Smooth muscle cell (in vitro differentiated cells): ENCODE measurements at regions not wholly inside any gene's neighbourhood (a gene's known extent, or its start where the extent isn't known, plus 50 kb on each side); places are given as distances from the start of the nearest gene placed in this dataset.

Source experiments
- DNase-seq: peaks from one replicate; lab custom pipeline; 2025; ENCODE audit not compliant: unreplicated experiment; lab: John Stamatoyannopoulos, UW
- H2AFZ ChIP-seq: fragments of 200-600 bp; sonication (generic); 2 replicates; pipeline ENCODE4 v1.6.0; 2016; ENCODE audit warnings: antibody characterized with exemption, low read depth, mild to moderate bottlenecking
- H3F3A ChIP-seq: fragments of 200-600 bp; sonication (generic); 2 replicates; pipeline ENCODE4 v1.6.0; 2017; ENCODE audit warnings: antibody characterized with exemption, low read depth
- H3K27ac ChIP-seq: fragments of 200-600 bp; sonication (generic); 2 replicates; pipeline ENCODE4 v1.5.1; 2016; ENCODE audit warnings: low read depth, mild to moderate bottlenecking
- H3K27me3 ChIP-seq: fragments of 200-600 bp; sonication (generic); 2 replicates; pipeline ENCODE4 v1.6.1; 2016; ENCODE audit warnings: low read depth, mild to moderate bottlenecking
- H3K36me3 ChIP-seq: fragments of 200-600 bp; sonication (generic); 2 replicates; pipeline ENCODE4 v1.5.1; 2016; ENCODE audit warnings: low read depth
- H3K4me1 ChIP-seq: fragments of 200-600 bp; sonication (generic); 2 replicates; pipeline ENCODE4 v1.5.1; 2016; ENCODE audit warnings: low read depth
- H3K4me2 ChIP-seq: fragments of 200-600 bp; sonication (generic); 2 replicates; pipeline ENCODE4 v1.6.0; 2016; ENCODE audit warnings: mild to moderate bottlenecking
- H3K4me3 ChIP-seq: fragments of 200-600 bp; sonication (generic); 2 replicates; pipeline ENCODE4 v1.5.1; 2016; ENCODE audit warnings: mild to moderate bottlenecking
- H3K79me2 ChIP-seq: fragments of 200-600 bp; sonication (generic); 2 replicates; pipeline ENCODE4 v1.6.0; 2016; ENCODE audit warnings: low read depth, mild to moderate bottlenecking
- H3K9ac ChIP-seq: fragments of 200-600 bp; sonication (generic); 2 replicates; pipeline ENCODE4 v1.6.0; 2016; ENCODE audit warnings: low read depth
- H3K9me3 ChIP-seq: fragments of 200-600 bp; sonication (generic); replicated peaks from 2 replicates; pipeline ENCODE4 v1.5.1; 2016; ENCODE audit warnings: low read depth
- H4K20me1 ChIP-seq: fragments of 200-600 bp; sonication (generic); 2 replicates; pipeline ENCODE4 v1.6.0; 2016; ENCODE audit warnings: low read depth
- WGBS: methylation state at CpG from one replicate; pipeline ENCODE4 v1.1.7; 2016; ENCODE audit warnings: low lambda C conversion rate; 5-methylcytosine and 5-hydroxymethylcytosine counted together
- TF ChIP-seq, protein P1 (sequence below): fragments of 200-600 bp; sonication (generic); IDR thresholded peaks from 2 replicates; pipeline ENCODE4 v1.5.1; 2017; ENCODE audit warnings: borderline replicate concordance, mild to moderate bottlenecking, antibody characterized with exemption; ENCODE audit not compliant: insufficient read depth, poor library complexity, severe bottlenecking

DNA sequence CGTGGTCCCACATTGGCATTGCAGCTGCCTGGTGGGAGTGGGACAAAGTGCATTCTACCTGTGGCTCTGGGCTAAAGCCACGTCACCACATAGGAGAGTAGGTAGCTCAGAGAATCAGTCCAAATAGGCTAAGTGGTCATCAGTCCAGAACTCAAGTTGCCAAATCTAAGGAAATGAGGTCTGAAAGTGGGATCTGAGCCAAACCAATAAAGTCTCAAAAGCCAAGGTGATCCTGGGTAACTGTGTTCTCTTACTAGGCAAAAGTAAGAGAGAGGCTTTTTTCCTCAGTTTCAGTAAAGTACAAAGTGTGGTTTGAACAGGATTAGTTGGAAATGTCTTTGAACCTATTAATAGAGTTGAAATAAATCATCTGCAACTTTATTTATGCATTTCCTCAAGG, 68.6 kb upstream of the CNKSR3 start:
- no peaks in the 10 kb centered on the region for H3K27me3 ChIP-seq
- no peak for DNase-seq
- H3K4me1 ChIP-seq = no peaks in the 10 kb centered on the region
- no peak overlapping the region for H3K9ac ChIP-seq
- 90% methylated on average over 2 of the region's 2 CpGs for WGBS
- no peak overlapping the region for H3K4me3 ChIP-seq
- no peaks in the 10 kb centered on the region for H4K20me1 ChIP-seq
- H3K9me3 ChIP-seq = no peaks in the 10 kb centered on the region
- no peak overlapping the region for H3K27ac ChIP-seq
- H3K79me2 ChIP-seq = no peaks in the 10 kb centered on the region
- H3K4me2 ChIP-seq = no peak overlapping the region
- H2AFZ ChIP-seq = no peak overlapping the region
- peaks cover 4% of the 10 kb centered on the region for H3K36me3 ChIP-seq
- TF ChIP-seq, protein P1, sequence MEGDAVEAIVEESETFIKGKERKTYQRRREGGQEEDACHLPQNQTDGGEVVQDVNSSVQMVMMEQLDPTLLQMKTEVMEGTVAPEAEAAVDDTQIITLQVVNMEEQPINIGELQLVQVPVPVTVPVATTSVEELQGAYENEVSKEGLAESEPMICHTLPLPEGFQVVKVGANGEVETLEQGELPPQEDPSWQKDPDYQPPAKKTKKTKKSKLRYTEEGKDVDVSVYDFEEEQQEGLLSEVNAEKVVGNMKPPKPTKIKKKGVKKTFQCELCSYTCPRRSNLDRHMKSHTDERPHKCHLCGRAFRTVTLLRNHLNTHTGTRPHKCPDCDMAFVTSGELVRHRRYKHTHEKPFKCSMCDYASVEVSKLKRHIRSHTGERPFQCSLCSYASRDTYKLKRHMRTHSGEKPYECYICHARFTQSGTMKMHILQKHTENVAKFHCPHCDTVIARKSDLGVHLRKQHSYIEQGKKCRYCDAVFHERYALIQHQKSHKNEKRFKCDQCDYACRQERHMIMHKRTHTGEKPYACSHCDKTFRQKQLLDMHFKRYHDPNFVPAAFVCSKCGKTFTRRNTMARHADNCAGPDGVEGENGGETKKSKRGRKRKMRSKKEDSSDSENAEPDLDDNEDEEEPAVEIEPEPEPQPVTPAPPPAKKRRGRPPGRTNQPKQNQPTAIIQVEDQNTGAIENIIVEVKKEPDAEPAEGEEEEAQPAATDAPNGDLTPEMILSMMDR = no peak
- no peaks in the 10 kb centered on the region for H3F3A ChIP-seq

DNA sequence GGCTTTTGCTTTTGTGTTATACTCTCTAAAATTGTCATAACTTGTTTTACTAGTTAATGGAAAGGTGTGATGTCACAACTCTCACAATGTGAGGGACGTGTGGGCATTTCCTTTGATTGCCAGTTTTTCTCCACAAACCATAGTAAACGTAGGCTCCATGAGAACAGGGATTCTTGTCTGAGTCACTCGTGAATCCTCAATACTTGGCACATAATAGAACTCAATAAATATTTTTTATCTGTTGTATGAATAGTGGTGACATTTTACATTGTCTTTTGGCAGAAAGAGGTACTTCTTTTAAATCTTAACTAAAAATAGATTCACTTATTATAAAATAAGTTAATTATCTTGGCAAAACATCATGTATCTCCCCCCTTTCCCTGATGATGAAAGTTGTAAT, 69.0 kb upstream of the CNKSR3 start:
- H4K20me1 ChIP-seq = no peaks in the 10 kb centered on the region
- no peaks in the 10 kb centered on the region for H3K79me2 ChIP-seq
- H3K4me3 ChIP-seq = no peak overlapping the region
- TF ChIP-seq, protein P1 = no peak
- no peaks in the 10 kb centered on the region for H3F3A ChIP-seq
- peaks cover 4% of the 10 kb centered on the region for H3K36me3 ChIP-seq
- no peak overlapping the region for H3K9ac ChIP-seq
- no peaks in the 10 kb centered on the region for H3K27me3 ChIP-seq
- H3K9me3 ChIP-seq = no peaks in the 10 kb centered on the region
- 71% methylated on average over 3 of the region's 3 CpGs for WGBS
- no peak overlapping the region for H3K4me2 ChIP-seq
- H3K4me1 ChIP-seq = no peaks in the 10 kb centered on the region
- H2AFZ ChIP-seq = no peak overlapping the region
- DNase-seq = no peak
- H3K27ac ChIP-seq = no peak overlapping the region

DNA sequence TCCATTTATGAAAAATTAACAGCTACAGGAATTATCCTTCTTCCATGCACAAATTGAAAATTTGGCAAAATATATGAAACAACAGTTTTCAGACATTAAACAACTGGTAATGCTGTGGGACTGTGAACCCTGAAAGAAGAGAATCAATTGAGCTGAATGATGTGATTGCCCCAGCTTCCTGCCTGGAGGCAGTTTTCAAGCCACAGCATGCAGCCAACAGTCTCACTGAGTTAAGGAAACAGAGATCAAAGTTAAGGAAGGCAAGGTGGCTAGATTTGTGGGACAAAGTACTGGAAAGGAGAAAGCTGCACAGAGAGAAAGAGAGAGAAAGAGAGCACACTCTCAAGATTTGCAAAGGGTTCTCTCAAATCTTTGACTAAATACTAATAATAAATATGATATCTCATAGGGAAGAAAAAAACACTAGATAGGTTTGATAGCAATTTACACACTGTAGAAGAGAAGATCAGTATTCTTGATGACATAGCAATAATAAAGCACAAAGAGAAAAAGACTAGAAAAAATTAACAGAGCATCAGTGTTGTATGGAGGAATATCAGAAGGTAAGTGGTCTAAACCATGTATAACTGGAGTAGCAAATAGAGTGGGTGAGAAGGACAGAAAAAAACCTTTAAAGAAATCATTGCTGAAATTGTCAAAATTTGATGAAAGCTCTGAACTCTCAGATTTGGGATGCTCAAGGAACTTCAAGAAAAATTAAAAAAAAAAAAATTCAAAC, 70.1 kb upstream of the CNKSR3 start:
- Histone ChIP-seq H3K79me2 (no peaks in the 10 kb centered on the region), H3K9ac (no peak overlapping the region), H3K4me1 (no peaks in the 10 kb centered on the region), H3K27ac (no peak overlapping the region), H3F3A (no peaks in the 10 kb centered on the region), H3K27me3 (no peaks in the 10 kb centered on the region), H3K4me3 (no peak overlapping the region), H3K4me2 (no peak overlapping the region), H4K20me1 (no peaks in the 10 kb centered on the region), H2AFZ (no peak overlapping the region), H3K9me3 (no peaks in the 10 kb centered on the region), H3K36me3 (peaks cover 4% of the 10 kb centered on the region)
- TF ChIP-seq, protein P1 = no peak
- DNase-seq = no peak

DNA sequence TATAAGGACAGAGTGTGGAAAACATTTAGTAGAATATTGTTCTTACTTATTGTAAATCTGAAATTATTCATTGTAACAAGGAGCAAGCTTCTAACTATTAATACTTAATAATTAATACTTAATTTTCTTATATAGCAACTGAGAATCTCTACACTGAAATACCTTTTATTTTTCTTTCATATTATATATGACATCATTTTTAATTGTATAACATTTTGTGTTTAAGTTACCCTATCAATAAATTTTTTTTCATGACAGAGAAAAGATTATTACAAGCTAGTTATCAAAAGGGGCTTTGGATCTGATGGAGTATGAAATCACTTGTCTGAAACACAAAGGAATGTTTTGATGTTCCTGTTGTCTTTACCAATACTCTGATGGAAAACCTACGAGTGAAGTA, 72.2 kb upstream of the CNKSR3 start:
- no peak overlapping the region for H3K4me2 ChIP-seq
- H3K27ac ChIP-seq = no peak overlapping the region
- H3K9me3 ChIP-seq = no peaks in the 10 kb centered on the region
- no peak overlapping the region for H3K9ac ChIP-seq
- H3K36me3 ChIP-seq = peaks cover 4% of the 10 kb centered on the region
- H3F3A ChIP-seq = no peaks in the 10 kb centered on the region
- H3K4me1 ChIP-seq = no peaks in the 10 kb centered on the region
- H4K20me1 ChIP-seq = no peaks in the 10 kb centered on the region
- no peak overlapping the region for H3K4me3 ChIP-seq
- TF ChIP-seq, protein P1 = no peak
- no peaks in the 10 kb centered on the region for H3K79me2 ChIP-seq
- no peak for DNase-seq
- no peaks in the 10 kb centered on the region for H3K27me3 ChIP-seq
- 94% methylated on average over 1 of the region's 1 CpG for WGBS
- no peak overlapping the region for H2AFZ ChIP-seq
